ENCODE measurements at regions not wholly inside any gene's neighbourhood (a gene's known extent, or its start where the extent isn't known, plus 50 kb on each side); places are given as distances from the start of the nearest gene placed in this dataset.
A peak's percentile ranks its signal among the peaks of the same experiment; 100 is the strongest.
"Not testable (repeated sequence)": the region's sequence is repeated elsewhere in the genome, so short reads cannot be mapped to it uniquely, and the experiment has no call there.

GRCh38 chr10:124243702-124244121 is 150.3 kb upstream of the CHST15 start:
- DNase-seq (ENCODE audit: low read depth in 2 of 2), result no peak

- DNase-seq (ENCODE audit: low read depth in 2 of 2), result no peak
Measured at GRCh38 chr10:124242791-124243190, 149.4 kb upstream of the CHST15 start.

GRCh38 chr10:124242365-124242764 is 149.0 kb upstream of the CHST15 start:
- no peak for DNase-seq (ENCODE audit: low read depth in 2 of 2)

- DNase-seq (ENCODE audit: low read depth in 2 of 2), result not testable (repeated sequence)
Measured at GRCh38 chr10:124241510-124241909, 148.1 kb upstream of the CHST15 start.

GRCh38 chr10:124240839-124241291 is 147.5 kb upstream of the CHST15 start:
- no peak for DNase-seq (ENCODE audit: low read depth in 2 of 2)

GRCh38 chr10:124239696-124240095 is 146.3 kb upstream of the CHST15 start:
- no peak for DNase-seq (ENCODE audit: low read depth in 2 of 2)

GRCh38 chr10:124239134-124239533 is 145.7 kb upstream of the CHST15 start:
- DNase-seq (ENCODE audit: low read depth in 2 of 2), result no peak

- DNase-seq (ENCODE audit: low read depth in 2 of 2), result no peak
Measured at GRCh38 chr10:124238367-124238766, 145.0 kb upstream of the CHST15 start.

- DNase-seq (ENCODE audit: low read depth in 2 of 2), result no peak
Measured at GRCh38 chr10:124237282-124237961, 144.0 kb upstream of the CHST15 start.

GRCh38 chr10:124236816-124237215 is 143.4 kb upstream of the CHST15 start:
- DNase-seq (ENCODE audit: low read depth in 2 of 2), result no peak

- DNase-seq (ENCODE audit: low read depth in 2 of 2), result no peak
Measured at GRCh38 chr10:124236136-124236535, 142.7 kb upstream of the CHST15 start.

- no peak for DNase-seq (ENCODE audit: low read depth in 2 of 2)
Measured at GRCh38 chr10:124235232-124235631, 141.8 kb upstream of the CHST15 start.

- DNase-seq (ENCODE audit: low read depth in 2 of 2), result no peak
Measured at GRCh38 chr10:124233546-124234138, 140.2 kb upstream of the CHST15 start.

GRCh38 chr10:124232686-124233545 is 139.5 kb upstream of the CHST15 start:
- DNase-seq (ENCODE audit: low read depth in 2 of 2), result no peak

- DNase-seq (ENCODE audit: low read depth in 2 of 2), result peak in 1 of 2 experiments; percentile 28
Measured at GRCh38 chr10:124231168-124232155, 138.1 kb upstream of the CHST15 start.

GRCh38 chr10:124230635-124231167 is 137.3 kb upstream of the CHST15 start:
- DNase-seq (ENCODE audit: low read depth in 2 of 2), result no peak

GRCh38 chr10:124229989-124230634 is 136.7 kb upstream of the CHST15 start:
- no peak for DNase-seq (ENCODE audit: low read depth in 2 of 2)

- DNase-seq (ENCODE audit: low read depth in 2 of 2), result no peak
Measured at GRCh38 chr10:124229201-124229988, 136.0 kb upstream of the CHST15 start.

GRCh38 chr10:124228471-124228870 is 135.1 kb upstream of the CHST15 start:
- DNase-seq (ENCODE audit: low read depth in 2 of 2), result no peak

- no peak for DNase-seq (ENCODE audit: low read depth in 2 of 2)
Measured at GRCh38 chr10:124227988-124228387, 134.6 kb upstream of the CHST15 start.

All from stimulated activated CD4-positive, alpha-beta T cell treated with anti-CD3 and anti-CD28 coated beads, Interleukin-12 subunit alpha, Interleukin-12 subunit beta, amount 100 ng/mL, for 24 hours (primary cell).